ENCODE measurements at regions not wholly inside any gene's neighbourhood (a gene's known extent, or its start where the extent isn't known, plus 50 kb on each side); places are given as distances from the start of the nearest gene placed in this dataset.

DNA sequence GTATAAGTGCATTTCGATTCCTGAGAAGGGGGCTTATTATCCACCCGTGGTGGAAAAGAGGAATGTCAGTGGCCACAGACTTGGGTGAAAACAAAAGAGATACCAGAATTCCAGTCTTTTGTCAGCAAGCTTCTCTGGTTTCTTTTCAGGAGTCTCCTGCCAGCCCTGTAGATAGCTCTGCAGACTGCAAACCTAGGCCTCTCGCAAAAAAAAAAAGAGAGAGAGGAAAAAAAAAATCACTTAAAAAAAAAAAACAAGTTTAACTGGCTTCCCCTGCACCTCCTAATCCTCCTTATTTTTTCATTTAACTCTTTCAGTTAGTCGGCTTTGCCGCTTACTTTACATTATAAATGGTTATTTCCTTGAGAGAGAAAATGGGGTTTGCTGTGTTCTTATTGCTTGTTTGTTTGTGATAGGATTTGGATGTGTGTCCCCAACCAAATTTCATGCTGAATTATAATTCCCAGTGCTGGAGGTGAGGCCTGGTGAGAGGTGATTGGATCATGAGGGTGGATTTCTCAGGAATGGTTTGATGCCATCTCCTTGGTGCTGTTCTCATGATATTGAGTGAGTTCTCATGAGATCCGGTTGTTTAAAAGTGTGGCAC, 170.0 kb downstream of the BCL11B start:
- no peak overlapping the region for H3K4me2 ChIP-seq (ENCODE audit: low read depth, low read length)
- POLR2A ChIA-PET = no interaction called here
- ATAC-seq (no peak), DNase-seq (ENCODE audit: low spot score) (no peak), FAIRE-seq (no peak)
- H3K9me3 ChIP-seq (ENCODE audit: low read length) = peaks cover 12% of the 10 kb centered on the region
- H3K36me3 ChIP-seq (replicated peaks in 1 of 2; ENCODE audit: control insufficient read depth in 1 of 2, insufficient read depth in 2 of 2, low read length in 2 of 2) = no peaks in the 10 kb centered on the region
- 3% methylated on average over 6 of the region's 6 CpGs for WGBS (ENCODE audit: low lambda C conversion rate)
- no TSS peak for BruUV-seq (replicated peaks)
- H3K4me1 ChIP-seq (ENCODE audit: insufficient read depth, low read length) = no peaks in the 10 kb centered on the region
- CTCF ChIA-PET (ENCODE audit: low intra/inter-chr PET ratio, low total read pairs) = no interaction called here
- H3K79me2 ChIP-seq (ENCODE audit: insufficient read depth, low read length) = no peaks in the 10 kb centered on the region
- TF ChIP-seq RCOR2 (CRISPR knock-in tag; IDR thresholded peaks at IDR 0.05) (no peak), ASH2L (IDR thresholded peaks at IDR 0.05; ENCODE audit: insufficient read length, low read depth, low read length) (no peak), ARHGAP35 (CRISPR knock-in tag; IDR thresholded peaks at IDR 0.05; ENCODE audit: borderline replicate concordance) (no peak), ELF1 (CRISPR knock-in tag; IDR thresholded peaks at IDR 0.05) (no peak)
- TF ChIP-seq, protein P1, sequence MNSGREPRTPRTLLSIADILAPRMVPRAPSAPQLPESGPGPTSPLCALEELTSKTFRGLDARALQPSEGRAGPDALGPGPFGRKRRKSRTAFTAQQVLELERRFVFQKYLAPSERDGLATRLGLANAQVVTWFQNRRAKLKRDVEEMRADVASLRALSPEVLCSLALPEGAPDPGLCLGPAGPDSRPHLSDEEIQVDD (CRISPR knock-in tag; IDR thresholded peaks at IDR 0.05; ENCODE audit: borderline replicate concordance) = no peak
- TF ChIP-seq, protein P2, sequence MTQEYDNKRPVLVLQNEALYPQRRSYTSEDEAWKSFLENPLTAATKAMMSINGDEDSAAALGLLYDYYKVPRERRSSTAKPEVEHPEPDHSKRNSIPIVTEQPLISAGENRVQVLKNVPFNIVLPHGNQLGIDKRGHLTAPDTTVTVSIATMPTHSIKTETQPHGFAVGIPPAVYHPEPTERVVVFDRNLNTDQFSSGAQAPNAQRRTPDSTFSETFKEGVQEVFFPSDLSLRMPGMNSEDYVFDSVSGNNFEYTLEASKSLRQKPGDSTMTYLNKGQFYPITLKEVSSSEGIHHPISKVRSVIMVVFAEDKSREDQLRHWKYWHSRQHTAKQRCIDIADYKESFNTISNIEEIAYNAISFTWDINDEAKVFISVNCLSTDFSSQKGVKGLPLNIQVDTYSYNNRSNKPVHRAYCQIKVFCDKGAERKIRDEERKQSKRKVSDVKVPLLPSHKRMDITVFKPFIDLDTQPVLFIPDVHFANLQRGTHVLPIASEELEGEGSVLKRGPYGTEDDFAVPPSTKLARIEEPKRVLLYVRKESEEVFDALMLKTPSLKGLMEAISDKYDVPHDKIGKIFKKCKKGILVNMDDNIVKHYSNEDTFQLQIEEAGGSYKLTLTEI (CRISPR knock-in tag; conservative IDR thresholded peaks at IDR 0.05) = no peak
- H3K27me3 ChIP-seq (ENCODE audit: control insufficient read depth in 1 of 2, insufficient read depth in 2 of 2, low read length in 2 of 2) = peaks cover 0 to 13% of the 10 kb centered on the region in 2 experiments; a peak in 2 of 5 replicates
- no peaks in the 10 kb centered on the region for H4K20me1 ChIP-seq (ENCODE audit: insufficient read depth, low read length)
- in situ Hi-C loops (cut with HindIII; ENCODE audit: extremely low pct_ligation_motif_present, low pct_unique_long_range_greater_than_20kb) (no loop called here), intact Hi-C loops (cut with micrococcal nuclease; ENCODE audit: unreplicated experiment) (no loop called here)
- H2AFZ ChIP-seq (ENCODE audit: low read length) = no peak overlapping the region
- no peak overlapping the region for H3K9ac ChIP-seq (ENCODE audit: insufficient read depth, low read depth, low read length)
- H3K27ac ChIP-seq (ENCODE audit: extremely low read length, insufficient read depth, low read length) = no peak overlapping the region
- no peak overlapping the region for H3K4me3 ChIP-seq (replicated peaks in 1 of 3; ENCODE audit: insufficient read depth in 1 of 3, low read depth in 2 of 3, low read length in 3 of 3)

Data from HepG2 (cell line).